CD4-positive, alpha-beta T cell treated with Interleukin-21 for 1 hour (primary cell): ENCODE measurements at regions not wholly inside any gene's neighbourhood (a gene's known extent, or its start where the extent isn't known, plus 50 kb on each side); places are given as distances from the start of the nearest gene placed in this dataset.

Source experiments
- DNase-seq: peaks from one replicate; pipeline ENCODE4 v3.0.0-alpha.2; 2020

- DNase-seq: no peak
Measured at GRCh38 chr5:91741764-91742505, 358.8 kb upstream of the ARRDC3 start.

DNA sequence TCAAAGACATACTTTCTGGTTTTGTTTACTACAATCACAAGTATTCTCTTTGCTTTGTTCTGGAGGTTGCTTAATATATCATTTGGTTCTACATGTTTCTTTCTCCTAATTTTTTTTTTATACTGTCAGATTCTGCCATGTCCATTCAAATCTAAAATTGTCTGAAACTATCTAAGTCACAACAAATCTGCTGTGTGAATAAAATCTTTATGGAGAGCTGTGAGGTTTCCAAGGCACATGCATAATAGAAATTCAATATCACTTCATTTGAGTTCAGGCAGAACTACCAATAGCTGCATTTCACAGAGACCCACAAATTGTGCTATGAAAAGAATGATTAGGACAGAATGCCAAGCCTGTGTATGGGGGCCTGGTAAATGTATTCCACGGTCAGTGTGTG is 346.9 kb upstream of the ARRDC3 start:
- DNase-seq: no peak

GRCh38 chr5:91727463-91727862 is 344.3 kb upstream of the ARRDC3 start:
- no peak for DNase-seq

DNA sequence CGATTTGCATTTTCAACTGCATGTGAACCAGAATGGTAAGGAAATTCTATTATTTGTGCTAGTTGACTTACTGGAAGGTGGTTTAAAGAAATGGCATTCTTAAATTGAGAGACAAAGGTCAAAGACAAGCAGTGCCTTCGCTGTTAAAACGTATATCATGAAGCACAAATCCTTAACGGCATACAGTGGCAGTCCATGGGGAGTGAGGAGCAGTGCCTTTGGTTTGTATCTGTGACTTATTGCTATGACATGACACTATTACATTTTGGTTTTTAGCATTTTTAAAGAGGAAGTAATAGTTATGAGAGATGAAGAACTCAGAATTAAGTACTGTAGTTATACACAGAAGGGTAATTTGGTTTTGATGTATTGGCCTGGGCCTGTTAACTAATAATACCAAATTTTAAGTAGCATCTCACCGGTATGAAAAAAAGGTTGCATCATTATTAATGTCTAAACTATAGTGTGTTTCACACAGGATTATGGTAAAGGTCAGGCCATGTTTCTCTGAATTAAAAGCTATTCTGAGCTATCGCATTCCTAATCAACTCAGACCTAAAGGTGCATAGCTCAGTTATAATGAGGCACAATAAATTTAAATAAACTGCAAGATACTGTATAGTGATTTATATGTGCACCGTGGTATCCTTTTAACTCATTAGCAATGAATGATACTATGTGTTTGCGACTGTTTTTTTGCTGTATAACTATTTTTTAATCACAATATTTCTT is 339.8 kb upstream of the ARRDC3 start:
- DNase-seq: no peak

DNA sequence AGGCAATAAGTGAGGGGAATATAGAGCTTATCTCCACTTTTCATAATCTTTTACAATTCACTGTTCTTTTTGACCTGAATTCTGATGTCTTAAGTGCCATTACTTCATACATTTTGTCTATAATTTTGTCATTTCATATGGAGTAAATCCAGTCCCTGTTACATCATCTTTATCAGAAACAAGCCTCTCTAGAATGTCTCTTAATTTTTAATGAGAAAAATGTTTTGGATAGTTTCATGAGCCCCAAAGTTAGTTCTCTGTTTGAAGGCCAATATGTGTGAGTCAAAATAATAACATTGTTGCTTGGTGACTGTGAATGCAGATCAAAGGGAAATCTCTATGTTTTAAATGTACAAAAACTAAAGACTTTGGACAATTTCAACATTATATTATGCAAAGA is 329.6 kb upstream of the ARRDC3 start:
- no peak for DNase-seq

DNA sequence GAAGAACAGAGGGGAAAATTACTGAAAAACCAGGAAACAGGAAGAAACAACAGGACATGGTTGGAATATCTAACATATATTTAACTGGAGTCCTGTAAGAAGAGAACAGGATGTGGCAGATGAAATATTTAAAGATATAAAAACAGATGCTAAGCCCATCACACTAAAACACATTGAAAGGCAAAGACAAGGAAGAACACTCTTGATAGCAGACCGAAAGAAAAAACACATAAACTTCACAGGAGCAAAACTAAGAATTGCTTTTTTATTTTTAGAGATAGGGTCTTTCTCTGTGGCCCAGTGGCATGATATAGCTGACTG is 324.4 kb upstream of the ARRDC3 start:
- DNase-seq: no peak

DNA sequence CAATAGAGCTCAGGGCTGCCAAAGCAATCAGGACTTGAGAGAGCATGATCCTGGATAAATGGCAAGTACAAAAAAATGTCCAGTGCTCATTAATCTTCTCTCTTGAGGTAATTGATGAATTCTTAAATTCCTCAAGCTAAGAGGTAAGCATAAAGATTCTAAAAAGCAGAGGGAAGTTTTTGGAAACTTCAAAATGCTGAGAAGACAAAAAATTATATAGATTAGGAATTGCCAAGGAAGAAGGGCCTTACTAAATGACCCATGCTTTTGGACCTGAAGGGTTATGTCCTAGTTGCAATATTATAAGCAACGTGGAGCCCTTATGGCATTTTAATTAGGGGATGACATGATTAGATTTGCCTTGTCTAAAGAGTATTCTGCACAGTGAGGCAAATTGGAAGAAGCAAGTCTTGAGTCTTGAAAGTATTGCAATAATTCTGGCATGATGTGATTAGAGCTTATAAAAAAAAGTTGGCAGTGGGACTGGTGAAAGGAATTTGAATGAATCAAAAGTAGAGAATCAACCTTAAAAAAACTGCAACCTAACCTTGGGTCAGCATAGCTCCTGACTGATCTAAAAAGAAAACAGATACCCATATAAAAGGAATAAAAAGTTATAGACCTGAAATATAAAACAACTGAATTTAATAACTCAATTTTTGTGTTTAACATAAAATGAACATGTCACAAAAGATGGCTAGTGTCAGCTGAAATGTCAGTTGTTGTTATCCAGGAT is 323.8 kb upstream of the ARRDC3 start:
- no peak for DNase-seq

- DNase-seq: no peak
Measured at GRCh38 chr5:91703128-91703527, 320.0 kb upstream of the ARRDC3 start.

GRCh38 chr5:91699429-91699828 is 316.3 kb upstream of the ARRDC3 start:
- DNase-seq: no peak

DNA sequence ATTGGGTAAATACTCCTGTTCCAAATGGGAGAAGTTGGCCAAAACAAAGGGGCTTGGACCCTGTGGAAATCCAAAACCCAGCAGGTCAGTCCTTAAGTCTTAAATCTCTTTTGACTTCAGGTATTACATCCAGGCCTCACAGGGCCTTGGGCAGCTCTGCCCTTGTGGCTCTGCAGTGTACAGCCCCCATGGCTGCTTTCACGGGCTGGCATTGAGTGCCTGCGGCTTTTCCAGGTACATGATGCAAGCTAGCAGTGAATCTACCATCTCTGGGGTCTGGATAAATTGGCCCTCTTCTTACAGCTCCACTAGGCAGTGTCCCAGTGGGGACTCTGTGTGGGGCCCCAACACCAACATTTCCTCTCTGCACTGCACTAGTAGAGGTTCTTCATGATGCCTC is 308.5 kb upstream of the ARRDC3 start:
- DNase-seq: no peak

DNA sequence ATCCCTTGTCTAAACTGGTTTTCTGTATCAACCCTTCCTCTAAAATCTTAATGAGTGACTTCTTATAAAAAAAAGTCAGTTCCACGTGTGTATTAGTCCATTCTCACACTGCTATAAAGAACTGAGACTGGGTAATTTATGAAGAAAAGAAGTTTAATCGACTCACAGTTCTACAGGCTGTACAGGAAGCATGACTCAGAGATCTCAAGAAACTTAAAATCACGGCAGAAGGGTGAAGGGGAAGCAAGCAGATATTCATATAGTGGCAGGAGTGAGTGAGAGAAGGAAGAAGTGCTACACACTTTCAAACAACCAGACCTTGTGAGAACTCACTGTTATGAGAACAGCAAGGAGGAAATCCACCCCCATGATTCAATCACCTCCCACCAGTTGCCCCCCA is 307.8 kb upstream of the ARRDC3 start:
- DNase-seq: no peak

DNA sequence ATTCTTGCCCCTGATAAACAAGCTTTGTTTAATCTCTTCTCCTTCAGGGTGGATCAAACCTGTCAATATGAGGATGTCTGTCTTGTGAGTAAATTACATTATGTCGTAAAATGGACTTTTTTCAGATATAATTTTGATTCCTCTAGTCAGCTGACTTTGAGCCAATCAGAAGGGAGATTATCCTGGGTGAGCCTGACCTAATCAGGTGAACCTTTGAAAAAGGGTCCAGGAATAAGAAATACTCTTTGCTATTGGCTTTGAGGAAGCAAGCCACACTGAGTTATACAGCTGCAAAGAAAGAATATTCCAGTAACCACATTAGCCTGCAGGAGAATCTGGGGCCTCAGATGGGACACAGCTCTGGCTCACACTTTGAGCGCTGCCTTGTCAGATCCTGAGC is 304.3 kb upstream of the ARRDC3 start:
- DNase-seq: no peak

GRCh38 chr5:91684625-91685024 is 301.5 kb upstream of the ARRDC3 start:
- DNase-seq: no peak

- no peak for DNase-seq
Measured at GRCh38 chr5:91670563-91670962, 287.4 kb upstream of the ARRDC3 start.

DNA sequence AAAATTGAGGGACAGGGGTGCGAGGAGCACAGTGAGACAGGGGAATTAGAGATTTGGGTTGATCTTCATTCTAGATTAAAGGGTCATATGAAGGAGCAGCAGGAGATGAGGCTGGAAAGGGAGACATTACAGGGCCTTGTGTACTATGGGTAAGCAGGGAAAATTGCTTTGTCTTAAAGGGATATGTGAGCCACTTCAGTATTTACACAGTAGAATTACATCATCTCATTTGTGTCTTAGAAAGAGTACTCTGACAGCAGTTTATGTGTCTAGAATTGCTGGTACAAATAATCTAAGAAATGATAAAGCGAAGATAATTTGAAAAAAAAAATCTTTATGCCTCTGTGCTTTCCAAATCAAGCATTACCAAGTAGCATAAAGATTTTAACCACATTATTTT is 287.0 kb upstream of the ARRDC3 start:
- DNase-seq: no peak

- no peak for DNase-seq
Measured at GRCh38 chr5:91668261-91668660, 285.1 kb upstream of the ARRDC3 start.

- DNase-seq: no peak
Measured at GRCh38 chr5:91652678-91653077, 269.6 kb upstream of the ARRDC3 start.

DNA sequence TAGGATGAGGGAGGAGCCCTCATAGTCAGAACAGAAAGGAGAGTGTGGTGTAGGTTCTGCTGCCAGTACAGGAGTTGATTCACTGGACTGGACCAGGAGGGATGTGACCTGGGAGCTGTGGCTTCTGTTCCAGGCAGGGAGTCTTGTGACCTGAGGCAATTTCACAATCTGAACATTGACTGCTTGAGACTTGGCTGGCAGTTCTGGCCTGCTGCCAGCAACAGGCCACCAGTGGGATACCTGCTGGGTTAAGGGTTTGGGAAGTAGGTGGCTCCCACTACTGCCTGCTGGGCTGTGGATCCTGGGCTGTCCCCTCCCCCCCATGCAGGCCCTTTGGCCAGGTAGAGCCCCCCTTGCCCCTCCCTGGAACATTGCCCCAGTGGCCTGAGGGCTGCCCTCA is 268.6 kb upstream of the ARRDC3 start:
- no peak for DNase-seq

DNA sequence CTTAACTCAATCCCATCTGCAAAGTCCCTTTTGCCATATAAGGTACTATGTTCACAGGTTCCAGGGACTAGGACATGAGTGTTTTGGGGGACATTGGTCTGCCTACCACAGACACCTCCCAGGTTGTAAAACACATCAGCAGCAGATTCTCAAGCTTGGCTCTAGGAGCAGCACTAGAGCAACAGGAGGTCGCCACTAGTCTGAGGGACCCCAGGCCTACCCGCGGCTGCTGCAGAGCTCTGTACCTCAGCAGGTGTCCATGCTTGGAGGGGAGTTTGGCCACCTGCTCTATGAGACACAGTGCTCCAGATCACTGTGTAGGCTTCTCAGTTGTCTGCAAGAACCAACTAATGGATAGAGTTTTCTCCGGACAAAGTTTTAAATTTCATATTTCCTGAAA is 262.2 kb upstream of the ARRDC3 start:
- DNase-seq: no peak

GRCh38 chr5:91643797-91644196 is 260.7 kb upstream of the ARRDC3 start:
- DNase-seq: no peak

DNA sequence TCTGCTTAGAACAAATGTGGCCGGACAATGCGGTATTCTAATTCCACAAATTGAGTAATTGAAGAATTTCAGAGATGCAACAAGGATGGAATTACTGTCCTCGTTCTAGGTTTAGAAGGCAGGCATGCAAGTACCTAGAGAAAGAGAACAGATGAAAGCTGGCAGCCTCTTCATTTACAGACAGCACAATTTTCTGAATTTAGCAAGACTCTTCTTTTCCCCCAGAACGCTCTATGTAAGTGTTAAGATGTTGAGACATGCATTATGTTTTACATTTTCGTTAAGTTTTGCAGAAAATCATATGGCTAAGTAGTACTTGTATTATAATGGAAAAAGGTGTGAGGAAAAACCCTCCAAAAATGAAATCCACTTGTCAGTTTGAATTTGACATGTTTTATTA is 259.5 kb upstream of the ARRDC3 start:
- DNase-seq: no peak

- peak; percentile 33 for DNase-seq
Measured at GRCh38 chr5:91641730-91642350, 258.7 kb upstream of the ARRDC3 start.

GRCh38 chr5:91639744-91640143 is 256.6 kb upstream of the ARRDC3 start:
- no peak for DNase-seq

- DNase-seq: no peak
Measured at GRCh38 chr5:91638010-91638409, 254.9 kb upstream of the ARRDC3 start.
